MG63 (cell line): ENCODE measurements at regions not wholly inside any gene's neighbourhood (a gene's known extent, or its start where the extent isn't known, plus 50 kb on each side); places are given as distances from the start of the nearest gene placed in this dataset.
"Not testable (repeated sequence)": the region's sequence is repeated elsewhere in the genome, so short reads cannot be mapped to it uniquely, and the experiment has no call there.

Source experiments
- DNase-seq: peaks from one replicate; pipeline ENCODE4 v3.0.0-alpha.2; 2020
- H3K27me3 ChIP-seq: fragments of 250-450 bp; sonication (Bioruptor Pico); 2 replicates; pipeline ENCODE4 v1.5.1; 2020; ENCODE audit warnings: mild to moderate bottlenecking, moderate library complexity
- H3K36me3 ChIP-seq: fragments of 250-450 bp; sonication (Bioruptor Pico); 2 replicates; pipeline ENCODE4 v1.5.1; 2020; ENCODE audit warnings: mild to moderate bottlenecking, moderate library complexity
- H3K4me3 ChIP-seq: fragments of 250-450 bp; sonication (Bioruptor Pico); 2 replicates; pipeline ENCODE4 v1.5.1; 2020; ENCODE audit warnings: mild to moderate bottlenecking, moderate library complexity
- H3K9me3 ChIP-seq: fragments of 250-450 bp; sonication (Bioruptor Pico); 2 replicates; pipeline ENCODE4 v1.5.1; 2020; ENCODE audit warnings: mild to moderate bottlenecking, moderate library complexity

DNA sequence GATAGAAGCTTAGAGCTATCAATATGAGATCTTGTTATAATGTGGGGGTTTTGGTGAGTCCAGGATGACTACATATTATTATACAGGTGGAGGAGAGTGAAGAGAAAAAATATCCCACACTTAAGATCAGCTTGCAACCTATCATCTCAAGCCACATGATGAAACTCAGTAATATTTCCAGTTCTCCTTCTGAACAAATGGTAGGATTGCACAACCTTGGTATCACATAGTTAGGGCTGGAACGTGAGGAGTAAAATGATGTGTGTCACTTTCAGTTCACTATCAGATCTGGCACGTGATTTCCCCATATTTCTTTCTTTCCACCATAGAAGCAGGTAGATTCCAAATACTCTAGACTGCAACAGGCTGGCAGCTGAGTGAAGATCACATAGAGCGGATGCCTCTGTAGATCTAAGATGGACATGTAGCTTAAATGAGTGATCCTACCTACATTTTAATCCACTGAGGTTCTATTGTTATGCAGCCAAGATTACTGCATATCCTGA is 150.6 kb upstream of the ANKRD50 start:
- H3K9me3 ChIP-seq = no peaks in the 10 kb centered on the region
- H3K4me3 ChIP-seq = no peak overlapping the region
- no peaks in the 10 kb centered on the region for H3K36me3 ChIP-seq
- no peaks in the 10 kb centered on the region for H3K27me3 ChIP-seq
- no peak for DNase-seq

DNA sequence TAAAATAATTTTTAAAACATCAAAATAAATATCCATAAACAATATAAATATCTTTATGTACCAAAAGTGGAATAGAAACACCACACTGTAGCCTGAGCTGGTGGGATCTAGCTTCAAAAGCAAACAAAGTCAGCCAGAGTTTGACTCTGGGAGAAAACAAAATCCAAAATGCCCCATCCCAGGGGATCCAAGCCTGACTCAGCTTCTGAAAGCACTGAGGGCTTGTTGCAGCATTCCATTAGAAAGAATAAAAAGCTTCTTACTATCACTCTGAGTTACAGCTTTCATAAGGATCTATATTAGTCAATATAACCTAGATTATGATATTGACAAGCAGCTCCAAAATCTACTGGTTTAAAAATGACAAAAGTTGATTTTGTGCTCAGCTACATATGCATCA is 149.7 kb upstream of the ANKRD50 start:
- H3K9me3 ChIP-seq = no peaks in the 10 kb centered on the region
- DNase-seq = no peak
- H3K36me3 ChIP-seq = no peaks in the 10 kb centered on the region
- no peaks in the 10 kb centered on the region for H3K27me3 ChIP-seq
- H3K4me3 ChIP-seq = no peak overlapping the region

DNA sequence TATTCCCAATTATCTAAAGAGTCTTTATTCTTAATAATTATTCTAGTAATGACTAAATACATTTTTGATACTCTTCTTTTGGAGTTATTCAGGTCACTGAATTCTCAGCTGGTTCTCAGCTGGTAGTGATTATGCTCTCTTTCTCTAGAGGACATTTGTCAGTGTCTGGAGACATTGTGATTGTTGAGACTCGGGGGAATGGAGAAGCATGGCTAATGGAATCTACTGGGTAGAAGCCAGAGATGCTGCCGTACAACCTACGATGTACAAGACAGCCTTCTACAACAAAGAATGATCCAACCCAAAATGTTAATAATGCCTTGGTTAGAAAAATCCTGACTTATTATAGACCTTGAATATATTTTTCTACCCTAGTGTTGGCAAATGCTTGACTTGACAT is 149.2 kb upstream of the ANKRD50 start:
- DNase-seq = no peak
- Histone ChIP-seq H3K9me3 (no peaks in the 10 kb centered on the region), H3K36me3 (no peaks in the 10 kb centered on the region), H3K27me3 (no peaks in the 10 kb centered on the region), H3K4me3 (no peak overlapping the region)

DNA sequence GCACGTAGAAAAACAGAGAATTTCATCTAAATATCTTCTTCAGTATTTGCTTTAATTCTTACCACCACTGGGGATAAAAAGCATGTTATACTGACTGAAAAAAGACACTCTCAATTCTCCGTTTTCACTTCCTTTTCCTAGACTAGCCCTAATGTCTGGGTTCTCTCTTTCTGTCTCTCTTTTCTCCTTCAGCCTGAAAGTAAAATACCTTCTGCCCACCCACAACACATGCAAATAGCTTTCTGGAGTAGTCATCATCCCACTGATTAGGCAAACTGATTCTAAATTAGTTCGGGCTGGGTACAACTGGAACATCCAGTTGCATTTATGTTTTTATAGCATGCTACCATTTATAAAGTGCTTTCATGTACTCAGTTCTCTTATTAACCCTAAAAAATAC is 142.4 kb upstream of the ANKRD50 start:
- Histone ChIP-seq H3K27me3 (no peaks in the 10 kb centered on the region), H3K4me3 (no peak overlapping the region)
- DNase-seq = no peak

DNA sequence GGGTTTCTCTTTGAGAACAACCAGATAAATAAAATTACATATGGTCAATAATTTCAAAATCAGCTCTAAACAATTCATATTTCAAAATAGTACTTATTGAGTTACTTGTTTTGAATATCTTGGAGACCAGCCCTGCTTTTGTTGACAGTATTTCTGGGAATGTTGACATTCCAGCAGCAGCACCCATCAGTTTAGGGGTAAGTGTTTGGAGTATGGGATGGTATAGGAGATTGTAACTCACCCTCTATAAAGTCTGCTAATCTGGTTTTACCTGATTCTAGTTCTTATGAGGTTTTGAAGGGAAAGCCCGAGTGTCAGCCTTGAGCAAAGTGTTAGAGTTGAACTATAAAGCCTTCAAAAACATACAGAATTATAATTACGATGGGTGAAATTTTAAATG is 139.2 kb upstream of the ANKRD50 start:
- Histone ChIP-seq H3K4me3 (no peak overlapping the region), H3K36me3 (no peaks in the 10 kb centered on the region), H3K9me3 (no peaks in the 10 kb centered on the region), H3K27me3 (no peaks in the 10 kb centered on the region)
- DNase-seq = no peak

More for the DNA sequence above, 142.4 kb upstream of the ANKRD50 start:
- H3K36me3 ChIP-seq = no peaks in the 10 kb centered on the region
- no peaks in the 10 kb centered on the region for H3K9me3 ChIP-seq

DNA sequence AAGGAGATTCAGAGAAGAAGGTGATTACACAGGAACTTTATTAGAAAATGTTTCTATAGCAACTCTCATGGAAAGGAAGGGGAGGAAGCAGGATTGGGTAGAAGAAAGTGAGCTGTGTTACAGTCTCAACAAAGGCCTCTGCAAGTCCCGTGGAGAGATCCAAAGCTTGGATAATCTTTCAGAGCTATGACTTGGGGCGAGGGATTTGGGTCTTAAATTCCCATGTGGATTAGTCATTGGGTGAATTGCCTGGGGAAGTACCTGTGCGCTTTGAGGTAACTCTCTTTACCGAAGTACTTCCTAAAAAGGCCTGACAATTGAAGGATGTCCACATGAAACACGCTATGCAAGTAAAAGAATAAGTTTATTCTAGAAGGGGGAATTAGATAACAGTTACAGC is 133.8 kb upstream of the ANKRD50 start:
- Histone ChIP-seq H3K9me3 (no peaks in the 10 kb centered on the region), H3K4me3 (no peak overlapping the region), H3K27me3 (no peaks in the 10 kb centered on the region), H3K36me3 (no peaks in the 10 kb centered on the region)
- DNase-seq = no peak

DNA sequence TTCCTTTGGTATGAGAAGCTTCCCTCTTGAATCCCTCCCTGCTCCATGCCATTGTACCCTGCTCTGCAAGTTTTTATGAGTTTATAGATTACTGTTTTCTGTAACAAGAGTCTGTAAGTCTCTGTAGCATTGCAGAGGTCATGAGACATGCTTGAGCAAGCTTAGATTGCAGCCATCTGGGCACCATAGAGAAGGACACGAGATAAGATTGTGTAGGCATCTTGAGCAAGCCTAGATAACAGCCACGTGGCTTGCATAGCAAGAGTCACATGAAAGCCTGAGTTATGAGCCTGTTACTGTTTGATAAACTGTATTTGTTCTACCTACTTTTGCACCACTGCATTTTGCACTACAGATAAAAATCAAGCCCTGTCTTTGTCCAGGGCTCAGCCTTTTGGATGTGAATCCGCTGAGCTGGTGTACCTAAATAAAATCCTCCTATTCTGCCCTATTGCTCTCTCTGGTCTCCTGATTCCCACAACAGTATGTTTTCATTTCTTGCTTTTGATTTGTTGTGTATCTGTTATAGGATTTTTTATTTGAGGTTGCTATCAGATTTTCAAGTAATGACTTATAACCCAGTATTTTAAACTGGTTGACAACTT is 127.4 kb upstream of the ANKRD50 start:
- no peak for DNase-seq
- Histone ChIP-seq H3K9me3 (peaks cover 21% of the 10 kb centered on the region), H3K27me3 (no peaks in the 10 kb centered on the region), H3K36me3 (no peaks in the 10 kb centered on the region), H3K4me3 (no peak overlapping the region)

DNA sequence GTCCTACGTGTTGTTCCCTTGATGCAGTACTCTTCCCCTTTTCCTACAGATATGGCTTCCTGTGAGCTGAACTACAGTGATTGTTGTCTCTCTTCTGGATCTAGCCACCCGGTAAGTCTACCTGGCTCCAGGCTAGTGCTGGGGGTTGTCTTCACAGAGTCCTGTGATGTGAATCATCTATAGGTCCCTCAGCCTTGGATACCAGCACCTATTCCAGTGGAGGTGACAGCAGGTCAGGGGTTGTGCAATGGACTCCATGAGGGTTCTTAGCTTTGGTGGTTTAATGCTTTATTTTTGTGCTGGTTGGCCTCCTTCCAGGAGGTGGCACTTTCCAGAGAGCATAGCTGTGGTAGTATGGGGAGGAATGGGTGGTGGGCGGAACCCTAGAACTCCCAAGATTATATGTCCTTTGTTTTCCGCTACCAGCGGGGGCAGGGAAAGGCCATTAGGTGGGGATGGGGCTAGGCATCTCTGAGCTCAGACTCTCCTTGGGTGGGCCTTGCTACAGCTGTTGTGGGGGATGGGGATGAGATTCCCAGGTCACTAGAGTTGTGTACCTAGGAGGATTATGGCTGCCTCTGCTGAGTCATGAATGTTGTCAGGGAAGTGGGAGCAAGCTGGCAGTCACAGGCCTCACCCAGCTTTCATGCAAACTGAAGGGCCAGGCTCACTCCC is 121.4 kb upstream of the ANKRD50 start:
- no peak overlapping the region for H3K4me3 ChIP-seq
- H3K27me3 ChIP-seq = no peaks in the 10 kb centered on the region
- H3K9me3 ChIP-seq = peaks cover 7% of the 10 kb centered on the region
- no peak for DNase-seq
- no peaks in the 10 kb centered on the region for H3K36me3 ChIP-seq

DNA sequence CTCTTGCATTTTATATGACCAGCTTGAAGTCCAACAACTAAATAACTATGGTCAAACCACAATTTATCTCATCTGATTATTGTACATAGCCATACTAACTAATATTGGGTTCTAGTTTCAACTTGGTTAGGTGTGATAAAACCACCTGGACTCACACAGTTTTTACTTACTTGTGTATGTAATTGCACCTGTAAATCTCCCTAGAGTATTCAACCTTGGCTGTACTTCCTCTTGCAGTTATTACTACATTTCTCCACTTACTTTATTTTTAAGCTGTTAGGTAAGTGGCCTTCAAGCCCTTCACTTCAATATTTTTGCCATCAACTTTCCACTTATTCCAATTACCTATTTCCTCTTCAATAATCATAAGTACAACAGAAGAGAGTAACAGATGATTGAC is 115.8 kb upstream of the ANKRD50 start:
- DNase-seq = no peak
- Histone ChIP-seq H3K27me3 (no peaks in the 10 kb centered on the region), H3K9me3 (0 out of 2 replicates have a peak, but pooled peaks cover 3% of the 10 kb centered on the region), H3K4me3 (no peak overlapping the region), H3K36me3 (no peaks in the 10 kb centered on the region)

DNA sequence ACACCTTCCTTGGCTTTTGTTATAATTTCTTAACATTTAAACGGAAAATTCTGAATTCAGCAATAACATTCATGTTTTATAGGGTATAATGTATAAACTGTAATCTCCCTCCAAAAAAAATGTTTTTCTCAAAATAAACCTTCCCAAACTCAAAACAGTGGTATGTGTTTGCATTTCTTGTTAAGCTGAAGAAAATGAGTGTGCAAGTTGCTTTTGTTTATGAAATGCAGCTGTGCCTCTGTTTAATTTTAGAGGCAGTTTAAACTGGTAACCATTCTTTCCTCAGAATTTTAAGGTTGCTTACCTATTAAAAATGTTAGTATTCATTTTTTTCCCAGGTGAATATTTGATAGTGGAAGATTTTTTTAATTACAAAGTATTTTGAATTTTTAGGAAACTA is 105.0 kb upstream of the ANKRD50 start:
- Histone ChIP-seq H3K9me3 (peaks cover 6% of the 10 kb centered on the region), H3K27me3 (no peaks in the 10 kb centered on the region), H3K36me3 (no peaks in the 10 kb centered on the region), H3K4me3 (no peak overlapping the region)
- no peak for DNase-seq

DNA sequence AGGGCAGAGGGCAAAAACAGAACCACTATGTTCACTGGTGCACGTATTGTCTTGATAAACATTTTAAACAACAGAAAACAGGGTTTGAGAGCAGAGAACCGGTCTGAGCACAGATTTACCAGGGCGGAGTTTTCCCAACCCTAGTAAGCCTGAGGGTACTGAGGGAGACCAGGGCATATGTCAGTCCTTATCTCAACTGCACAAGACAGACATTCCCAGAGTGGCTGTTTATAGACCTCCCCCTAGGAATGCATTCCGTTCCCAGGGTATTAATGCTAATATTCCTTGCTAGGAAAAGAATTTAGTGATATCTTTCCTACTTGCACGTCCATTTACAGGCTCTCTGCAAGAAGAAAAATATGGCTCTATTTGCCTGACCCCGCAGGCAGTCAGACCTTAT is 99.7 kb upstream of the ANKRD50 start:
- H3K4me3 ChIP-seq, H3K9me3 ChIP-seq, DNase-seq, H3K36me3 ChIP-seq, H3K27me3 ChIP-seq: not testable (repeated sequence)

DNA sequence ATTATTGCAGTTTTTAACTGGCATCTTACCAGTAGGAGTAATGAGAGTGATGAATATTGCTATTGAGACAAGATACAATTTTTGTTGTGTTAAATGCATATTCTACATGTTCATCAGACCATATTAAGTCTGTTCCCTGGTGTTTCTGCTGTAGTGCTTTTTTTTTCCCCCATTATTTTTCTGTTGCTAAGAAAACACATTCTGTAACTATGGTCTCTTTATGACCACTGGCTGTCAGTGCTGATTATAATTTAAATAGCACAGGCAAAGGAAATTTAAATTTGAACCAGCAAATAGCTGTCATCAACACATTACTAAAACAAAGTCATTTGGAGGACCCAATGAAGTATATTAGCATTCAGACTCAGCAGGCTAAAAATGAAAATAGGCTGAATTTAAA is 98.3 kb upstream of the ANKRD50 start:
- Histone ChIP-seq H3K9me3 (0 out of 2 replicates have a peak, but pooled peaks cover 4% of the 10 kb centered on the region), H3K27me3 (no peaks in the 10 kb centered on the region), H3K4me3 (no peak overlapping the region), H3K36me3 (no peaks in the 10 kb centered on the region)
- no peak for DNase-seq

DNA sequence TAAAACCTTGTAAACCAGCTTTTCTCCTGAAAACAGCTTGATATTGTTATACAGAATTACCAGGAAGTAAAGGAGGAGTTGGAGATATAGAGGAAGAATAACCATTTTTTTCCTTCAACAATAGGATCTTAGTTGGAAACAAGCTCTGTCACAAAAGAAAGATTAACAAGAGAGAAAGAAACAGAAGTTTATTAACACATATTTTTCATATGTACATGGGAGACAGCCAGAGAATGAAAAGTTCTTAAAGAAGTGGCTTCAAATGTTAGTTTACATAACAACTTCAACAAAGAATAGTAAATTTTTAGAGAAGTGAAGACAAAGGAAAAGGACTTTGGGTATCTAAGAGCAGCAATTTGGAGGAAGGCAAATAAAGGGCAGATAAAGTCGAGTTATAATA is 94.9 kb upstream of the ANKRD50 start:
- DNase-seq = no peak
- 0 out of 2 replicates have a peak, but pooled peaks cover 4% of the 10 kb centered on the region for H3K9me3 ChIP-seq
- H3K27me3 ChIP-seq = no peaks in the 10 kb centered on the region
- H3K36me3 ChIP-seq = no peaks in the 10 kb centered on the region
- H3K4me3 ChIP-seq = no peak overlapping the region

DNA sequence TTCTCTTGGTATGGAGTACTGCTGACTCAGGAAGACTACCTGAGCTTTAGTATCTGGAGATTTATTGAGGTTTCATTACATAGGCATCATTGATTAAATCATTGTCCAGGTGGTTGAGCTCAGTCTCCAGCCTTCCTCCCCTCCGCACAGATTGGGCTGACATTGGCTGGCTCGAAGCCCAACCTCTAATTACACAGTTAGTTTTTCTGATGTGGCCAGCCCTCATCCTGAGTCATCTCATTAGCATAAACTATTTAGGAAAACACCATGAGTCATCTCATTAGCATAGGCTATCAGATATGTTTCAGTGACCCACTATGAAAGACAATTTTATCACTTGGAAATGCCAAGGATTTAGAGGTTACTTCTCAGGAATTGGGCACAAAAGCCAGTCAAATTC is 93.9 kb upstream of the ANKRD50 start:
- Histone ChIP-seq H3K9me3 (0 out of 2 replicates have a peak, but pooled peaks cover 4% of the 10 kb centered on the region), H3K27me3 (no peaks in the 10 kb centered on the region), H3K36me3 (no peaks in the 10 kb centered on the region), H3K4me3 (no peak overlapping the region)
- no peak for DNase-seq

DNA sequence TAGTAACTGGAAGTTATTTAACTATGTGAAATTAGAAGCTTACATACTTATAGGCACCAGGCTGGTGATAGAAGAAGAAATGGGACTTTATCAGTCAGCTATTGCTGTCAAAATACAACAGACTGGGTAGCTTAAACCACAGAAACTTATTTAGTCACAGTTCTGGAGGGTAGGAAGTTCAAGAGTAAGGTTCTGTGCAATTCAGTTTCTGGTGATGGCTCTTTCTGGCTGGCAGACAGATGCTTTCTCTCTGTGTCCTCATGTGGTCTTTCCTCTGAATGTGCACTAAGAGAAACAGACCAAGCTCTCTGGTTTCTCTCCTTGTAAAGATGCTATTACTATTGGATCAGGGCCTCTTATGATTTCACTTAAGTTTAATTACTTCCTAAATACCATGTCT is 92.1 kb upstream of the ANKRD50 start:
- Histone ChIP-seq H3K4me3 (no peak overlapping the region), H3K9me3 (0 out of 2 replicates have a peak, but pooled peaks cover 4% of the 10 kb centered on the region), H3K36me3 (no peaks in the 10 kb centered on the region), H3K27me3 (no peaks in the 10 kb centered on the region)
- DNase-seq = no peak

DNA sequence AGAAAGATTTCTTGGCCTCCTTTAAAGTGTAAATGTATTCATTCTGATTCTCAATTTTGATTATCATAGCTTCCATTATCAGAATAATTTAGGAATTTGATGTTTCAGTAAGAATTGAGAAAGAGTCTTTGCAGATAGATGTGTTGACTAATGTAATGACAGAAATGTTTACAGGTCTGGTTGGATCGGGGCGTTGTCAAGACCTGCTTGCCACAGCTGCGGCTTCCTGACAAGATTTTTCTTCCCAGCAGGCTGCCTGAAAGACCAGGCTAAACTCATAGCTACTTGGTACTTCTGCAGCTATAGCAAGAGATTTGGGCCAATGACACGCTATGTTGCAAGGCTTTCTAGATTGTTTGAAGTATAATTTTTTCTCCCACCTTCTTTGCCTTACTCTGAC is 91.5 kb upstream of the ANKRD50 start:
- Histone ChIP-seq H3K9me3 (0 out of 2 replicates have a peak, but pooled peaks cover 4% of the 10 kb centered on the region), H3K4me3 (no peak overlapping the region), H3K36me3 (no peaks in the 10 kb centered on the region), H3K27me3 (no peaks in the 10 kb centered on the region)
- DNase-seq = no peak

DNA sequence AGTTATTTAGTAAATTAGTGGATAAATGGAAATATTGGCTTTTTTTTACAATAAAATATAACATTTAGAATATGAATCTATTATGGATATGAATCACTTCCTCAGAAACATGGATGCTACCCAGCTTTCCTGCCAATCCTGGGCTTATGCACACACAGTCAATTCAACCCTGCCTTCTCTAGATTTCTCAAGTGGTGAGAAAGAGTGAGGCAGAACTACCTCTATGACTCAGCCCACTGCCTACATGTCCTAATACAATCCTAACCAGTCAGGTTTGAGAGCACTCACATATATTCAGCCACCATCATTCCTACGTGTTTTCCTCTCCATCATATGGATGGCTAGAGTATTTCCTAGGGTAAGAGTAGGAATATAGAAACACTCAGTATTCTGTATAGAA is 91.1 kb upstream of the ANKRD50 start:
- 0 out of 2 replicates have a peak, but pooled peaks cover 4% of the 10 kb centered on the region for H3K9me3 ChIP-seq
- no peaks in the 10 kb centered on the region for H3K27me3 ChIP-seq
- peak; percentile 4 for DNase-seq

DNA sequence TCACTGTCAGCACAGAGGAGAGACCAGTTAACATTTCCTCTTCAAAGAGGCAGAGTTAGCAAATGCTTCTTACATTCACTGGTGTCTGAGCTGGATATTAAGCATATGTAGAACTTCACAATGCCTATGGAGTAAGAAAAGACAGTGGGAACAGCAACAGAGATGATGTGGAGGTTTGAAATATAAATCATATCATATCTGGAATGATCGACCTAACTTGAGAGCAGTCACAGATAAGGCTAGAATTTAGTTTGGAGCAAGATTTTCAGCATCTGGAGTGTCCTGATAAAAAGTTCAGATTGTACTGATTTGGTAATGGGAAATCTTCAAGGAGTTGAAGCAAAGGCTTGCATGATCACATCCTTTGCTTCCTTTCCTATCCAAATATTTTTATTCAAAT is 90.5 kb upstream of the ANKRD50 start:
- H3K9me3 ChIP-seq = 0 out of 2 replicates have a peak, but pooled peaks cover 4% of the 10 kb centered on the region
- H3K36me3 ChIP-seq = no peaks in the 10 kb centered on the region
- no peak overlapping the region for H3K4me3 ChIP-seq
- no peak for DNase-seq
- no peaks in the 10 kb centered on the region for H3K27me3 ChIP-seq

More for the DNA sequence above, 91.1 kb upstream of the ANKRD50 start:
- Histone ChIP-seq H3K36me3 (no peaks in the 10 kb centered on the region), H3K4me3 (no peak overlapping the region)
